Stimulated activated CD4-positive, alpha-beta T cell treated with anti-CD3 and anti-CD28 coated beads, Interleukin-2, amount 100 ng/mL, for 48 hours (primary cell): ENCODE measurements at regions not wholly inside any gene's neighbourhood (a gene's known extent, or its start where the extent isn't known, plus 50 kb on each side); places are given as distances from the start of the nearest gene placed in this dataset.
"Not testable (repeated sequence)": the region's sequence is repeated elsewhere in the genome, so short reads cannot be mapped to it uniquely, and the experiment has no call there.

Experiments
- DNase-seq, 2 donors: peaks; one replicate each; pipeline ENCODE4 v3.0.0-alpha.2; 2020

GRCh38 chr7:82559193-82559805, 115.7 kb upstream of the CACNA2D1 start:
- no peak for DNase-seq

GRCh38 chr7:82549616-82550285, 106.2 kb upstream of the CACNA2D1 start:
- DNase-seq, result no peak

- DNase-seq, result no peak
These were observed 104.6 kb upstream of the CACNA2D1 start for GRCh38 chr7:82548141-82548688.

- DNase-seq, result no peak
These were observed 99.1 kb upstream of the CACNA2D1 start for GRCh38 chr7:82542665-82543064.

- DNase-seq, result no peak
These were observed 96.4 kb upstream of the CACNA2D1 start for GRCh38 chr7:82539969-82540368.

GRCh38 chr7:82534684-82535083, 91.1 kb upstream of the CACNA2D1 start:
- DNase-seq, result no peak

- no peak for DNase-seq
These were observed 86.8 kb upstream of the CACNA2D1 start for GRCh38 chr7:82530361-82530760.

- DNase-seq, result no peak
These were observed 85.2 kb upstream of the CACNA2D1 start for GRCh38 chr7:82528577-82529310.

- no peak for DNase-seq
These were observed 84.3 kb upstream of the CACNA2D1 start for GRCh38 chr7:82527851-82528250.

GRCh38 chr7:82521906-82522445, 78.4 kb upstream of the CACNA2D1 start:
- no peak for DNase-seq

- no peak for DNase-seq
These were observed 73.5 kb upstream of the CACNA2D1 start for GRCh38 chr7:82517050-82517449.

- DNase-seq, result no peak
These were observed 68.0 kb upstream of the CACNA2D1 start for GRCh38 chr7:82511542-82511941.

- DNase-seq, result no peak
These were observed 64.5 kb upstream of the CACNA2D1 start for GRCh38 chr7:82507976-82508677.

- no peak for DNase-seq
These were observed 63.9 kb upstream of the CACNA2D1 start for GRCh38 chr7:82507365-82507975.

- no peak for DNase-seq
These were observed 63.1 kb upstream of the CACNA2D1 start for GRCh38 chr7:82506702-82507101.

GRCh38 chr7:82506208-82506607, 62.6 kb upstream of the CACNA2D1 start:
- no peak for DNase-seq

GRCh38 chr7:82501346-82501745, 57.8 kb upstream of the CACNA2D1 start:
- no peak for DNase-seq

GRCh38 chr7:82499546-82499945, 56.0 kb upstream of the CACNA2D1 start:
- DNase-seq, result not testable (repeated sequence)

- no peak for DNase-seq
These were observed 50.8 kb upstream of the CACNA2D1 start for GRCh38 chr7:82494420-82494819.
